ENCODE measurements at regions not wholly inside any gene's neighbourhood (a gene's known extent, or its start where the extent isn't known, plus 50 kb on each side); places are given as distances from the start of the nearest gene placed in this dataset.
A peak's percentile ranks its signal among the peaks of the same experiment; 100 is the strongest.

DNA sequence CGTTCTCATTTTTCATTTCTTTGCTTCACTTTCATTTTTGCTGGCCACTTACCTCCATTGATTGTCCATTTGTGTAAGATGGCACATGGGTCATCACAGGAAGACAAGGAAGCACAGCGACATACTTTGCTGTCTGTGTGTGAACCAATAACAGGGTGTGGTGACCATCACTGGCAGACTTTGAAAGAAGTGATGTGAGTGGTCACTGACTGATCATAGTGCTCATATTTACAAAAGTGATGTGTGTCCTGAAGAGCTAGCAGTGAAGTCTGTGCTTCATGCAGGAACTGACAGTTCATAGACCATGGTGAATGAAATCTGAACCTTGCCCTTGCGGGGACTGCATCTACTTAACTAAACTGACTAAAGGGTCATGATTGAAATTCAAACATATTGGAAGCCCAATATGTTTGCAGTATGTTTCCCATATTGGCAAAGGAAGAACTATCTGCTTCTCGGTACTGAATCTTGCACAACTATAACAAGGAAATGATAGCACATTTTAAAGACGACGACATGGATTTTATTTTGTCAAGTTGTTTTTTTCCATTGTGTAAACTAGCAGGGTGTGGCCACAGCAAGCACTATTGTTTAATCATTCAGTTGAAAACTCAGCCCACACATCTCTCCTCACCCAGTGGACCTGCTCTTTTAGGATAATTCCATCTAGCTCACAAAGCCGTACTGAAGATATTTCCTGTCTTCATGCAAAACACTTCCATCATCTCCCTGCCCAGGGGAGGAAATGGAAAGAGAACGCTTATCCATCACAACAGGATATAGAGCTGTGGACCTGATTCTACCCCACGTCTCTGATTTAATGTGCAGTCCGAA lies 232.0 kb upstream of the ANKRD55 start (continued):
- TF ChIP-seq, protein P1, sequence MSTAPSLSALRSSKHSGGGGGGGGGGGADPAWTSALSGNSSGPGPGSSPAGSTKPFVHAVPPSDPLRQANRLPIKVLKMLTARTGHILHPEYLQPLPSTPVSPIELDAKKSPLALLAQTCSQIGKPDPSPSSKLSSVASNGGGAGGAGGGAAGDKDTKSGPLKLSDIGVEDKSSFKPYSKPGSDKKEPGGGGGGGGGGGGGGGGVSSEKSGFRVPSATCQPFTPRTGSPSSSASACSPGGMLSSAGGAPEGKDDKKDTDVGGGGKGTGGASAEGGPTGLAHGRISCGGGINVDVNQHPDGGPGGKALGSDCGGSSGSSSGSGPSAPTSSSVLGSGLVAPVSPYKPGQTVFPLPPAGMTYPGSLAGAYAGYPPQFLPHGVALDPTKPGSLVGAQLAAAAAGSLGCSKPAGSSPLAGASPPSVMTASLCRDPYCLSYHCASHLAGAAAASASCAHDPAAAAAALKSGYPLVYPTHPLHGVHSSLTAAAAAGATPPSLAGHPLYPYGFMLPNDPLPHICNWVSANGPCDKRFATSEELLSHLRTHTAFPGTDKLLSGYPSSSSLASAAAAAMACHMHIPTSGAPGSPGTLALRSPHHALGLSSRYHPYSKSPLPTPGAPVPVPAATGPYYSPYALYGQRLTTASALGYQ (CRISPR knock-in tag; IDR thresholded peaks at IDR 0.05), result no peak
- TF ChIP-seq HMG20B (CRISPR knock-in tag; conservative IDR thresholded peaks at IDR 0.05), result no peak
- TF ChIP-seq ZNF781 (CRISPR knock-in tag; IDR thresholded peaks at IDR 0.05; ENCODE audit: borderline replicate concordance, not compliant biosample characterization), result no peak
- TF ChIP-seq ZNF510 (CRISPR knock-in tag; IDR thresholded peaks at IDR 0.05; ENCODE audit: low read depth), result no peak
- TF ChIP-seq KDM5B (CRISPR knock-in tag; IDR thresholded peaks at IDR 0.05; ENCODE audit: borderline replicate concordance), result no peak
- no peak for TF ChIP-seq CEBPZ (IDR thresholded peaks at IDR 0.05; ENCODE audit: low read length)
- TF ChIP-seq FOSL1 (CRISPR knock-in tag; IDR thresholded peaks at IDR 0.05; ENCODE audit: borderline replicate concordance), result no peak
- TF ChIP-seq ZNF138 (CRISPR knock-in tag; IDR thresholded peaks at IDR 0.05; ENCODE audit: low read depth), result no peak
- TF ChIP-seq ZNF326 (CRISPR knock-in tag; IDR thresholded peaks at IDR 0.05; ENCODE audit: borderline replicate concordance), result no peak
- TF ChIP-seq, protein P2, sequence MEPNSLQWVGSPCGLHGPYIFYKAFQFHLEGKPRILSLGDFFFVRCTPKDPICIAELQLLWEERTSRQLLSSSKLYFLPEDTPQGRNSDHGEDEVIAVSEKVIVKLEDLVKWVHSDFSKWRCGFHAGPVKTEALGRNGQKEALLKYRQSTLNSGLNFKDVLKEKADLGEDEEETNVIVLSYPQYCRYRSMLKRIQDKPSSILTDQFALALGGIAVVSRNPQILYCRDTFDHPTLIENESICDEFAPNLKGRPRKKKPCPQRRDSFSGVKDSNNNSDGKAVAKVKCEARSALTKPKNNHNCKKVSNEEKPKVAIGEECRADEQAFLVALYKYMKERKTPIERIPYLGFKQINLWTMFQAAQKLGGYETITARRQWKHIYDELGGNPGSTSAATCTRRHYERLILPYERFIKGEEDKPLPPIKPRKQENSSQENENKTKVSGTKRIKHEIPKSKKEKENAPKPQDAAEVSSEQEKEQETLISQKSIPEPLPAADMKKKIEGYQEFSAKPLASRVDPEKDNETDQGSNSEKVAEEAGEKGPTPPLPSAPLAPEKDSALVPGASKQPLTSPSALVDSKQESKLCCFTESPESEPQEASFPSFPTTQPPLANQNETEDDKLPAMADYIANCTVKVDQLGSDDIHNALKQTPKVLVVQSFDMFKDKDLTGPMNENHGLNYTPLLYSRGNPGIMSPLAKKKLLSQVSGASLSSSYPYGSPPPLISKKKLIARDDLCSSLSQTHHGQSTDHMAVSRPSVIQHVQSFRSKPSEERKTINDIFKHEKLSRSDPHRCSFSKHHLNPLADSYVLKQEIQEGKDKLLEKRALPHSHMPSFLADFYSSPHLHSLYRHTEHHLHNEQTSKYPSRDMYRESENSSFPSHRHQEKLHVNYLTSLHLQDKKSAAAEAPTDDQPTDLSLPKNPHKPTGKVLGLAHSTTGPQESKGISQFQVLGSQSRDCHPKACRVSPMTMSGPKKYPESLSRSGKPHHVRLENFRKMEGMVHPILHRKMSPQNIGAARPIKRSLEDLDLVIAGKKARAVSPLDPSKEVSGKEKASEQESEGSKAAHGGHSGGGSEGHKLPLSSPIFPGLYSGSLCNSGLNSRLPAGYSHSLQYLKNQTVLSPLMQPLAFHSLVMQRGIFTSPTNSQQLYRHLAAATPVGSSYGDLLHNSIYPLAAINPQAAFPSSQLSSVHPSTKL (CRISPR knock-in tag; IDR thresholded peaks at IDR 0.05), result peak; percentile 94
- TF ChIP-seq FOXO1 (CRISPR knock-in tag; IDR thresholded peaks at IDR 0.05), result peak; percentile 51; the same call in 1 of the 2 replicates
- no peak for TF ChIP-seq ZNF597 (CRISPR knock-in tag; IDR thresholded peaks at IDR 0.05)
- no peak for TF ChIP-seq ZFAT (CRISPR knock-in tag; conservative IDR thresholded peaks at IDR 0.05)
- TF ChIP-seq ZNF652 (CRISPR knock-in tag; IDR thresholded peaks at IDR 0.05; ENCODE audit: borderline replicate concordance, low read depth), result peak; percentile 15; the same call in 1 of the 2 replicates
- TF ChIP-seq SRY (CRISPR knock-in tag; IDR thresholded peaks at IDR 0.05), result no peak
- TF ChIP-seq SIN3A (IDR thresholded peaks at IDR 0.05; ENCODE audit: borderline replicate concordance, low read depth, low read length), result no peak
- TF ChIP-seq SP4 (CRISPR knock-in tag; IDR thresholded peaks at IDR 0.05), result no peak

All from HepG2 (cell line).